ENCODE measurements at regions not wholly inside any gene's neighbourhood (a gene's known extent, or its start where the extent isn't known, plus 50 kb on each side); places are given as distances from the start of the nearest gene placed in this dataset.

DNA sequence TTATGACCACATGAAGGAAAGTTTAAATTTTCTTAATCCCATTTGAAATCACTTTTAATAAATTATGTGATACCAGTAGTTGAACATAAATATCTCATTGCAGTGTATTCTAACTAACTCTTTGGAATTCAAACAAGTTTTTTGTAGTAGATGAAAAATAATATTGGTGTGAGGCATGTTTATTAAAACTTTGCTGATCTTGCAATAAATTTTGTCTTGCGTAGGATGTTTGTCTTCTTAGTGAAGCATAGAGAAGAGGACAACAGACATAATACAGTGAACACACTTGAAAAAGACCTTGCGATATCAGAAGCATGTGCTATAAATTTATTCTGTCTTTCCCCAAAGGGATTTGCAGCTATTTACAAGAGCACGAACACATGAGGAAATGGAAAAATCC lies 140.7 kb downstream of the HTR1B start:
- Histone ChIP-seq H4K20me1 (ENCODE audit: insufficient read depth, low read length) (no peaks in the 10 kb centered on the region), H3K36me3 (replicated peaks in 1 of 2; ENCODE audit: control insufficient read depth in 1 of 2, insufficient read depth in 2 of 2, low read length in 2 of 2) (no peaks in the 10 kb centered on the region), H3K9me3 (ENCODE audit: low read length) (peaks cover 25% of the 10 kb centered on the region; the same call in 1 of the 2 replicates), H3K9ac (ENCODE audit: insufficient read depth, low read depth, low read length) (no peak overlapping the region), H3K79me2 (ENCODE audit: insufficient read depth, low read length) (no peaks in the 10 kb centered on the region), H3K4me3 (replicated peaks in 1 of 3; ENCODE audit: insufficient read depth in 1 of 3, low read depth in 2 of 3, low read length in 3 of 3) (no peak overlapping the region), H2AFZ (ENCODE audit: low read length) (no peak overlapping the region), H3K27ac (ENCODE audit: extremely low read length, insufficient read depth, low read length) (no peak overlapping the region), H3K27me3 (ENCODE audit: control insufficient read depth in 1 of 2, insufficient read depth in 2 of 2, low read length in 2 of 2) (no peaks in the 10 kb centered on the region), H3K4me2 (ENCODE audit: low read depth, low read length) (no peak overlapping the region), H3K4me1 (ENCODE audit: insufficient read depth, low read length) (no peaks in the 10 kb centered on the region)
- no peak for FAIRE-seq
- ATAC-seq, result no peak
- no peak for TF ChIP-seq ZNF619 (CRISPR knock-in tag; IDR thresholded peaks at IDR 0.05)
- no peak for TF ChIP-seq EED (CRISPR knock-in tag; IDR thresholded peaks at IDR 0.05)
- no peak for TF ChIP-seq CHD4 (IDR thresholded peaks at IDR 0.05; ENCODE audit: borderline replicate concordance, low read length)
- TF ChIP-seq ZNF615 (CRISPR knock-in tag; IDR thresholded peaks at IDR 0.05; ENCODE audit: borderline replicate concordance), result no peak
- TF ChIP-seq CEBPG (CRISPR knock-in tag; IDR thresholded peaks at IDR 0.05), result no peak
- peak; percentile 94 for TF ChIP-seq MAFF (IDR thresholded peaks at IDR 0.05; ENCODE audit: low read depth, low read length)
- TF ChIP-seq MAFK (conservative IDR thresholded peaks at IDR 0.05 in 1 of 2, IDR thresholded peaks at IDR 0.05 in 1 of 2; ENCODE audit: low read length in 2 of 2), result peak; percentile 85 to 96
- TF ChIP-seq ZNF30 (CRISPR knock-in tag; IDR thresholded peaks at IDR 0.05), result no peak
- BruUV-seq (replicated peaks), result no TSS peak
- in situ Hi-C loops (cut with HindIII; ENCODE audit: extremely low pct_ligation_motif_present, low pct_unique_long_range_greater_than_20kb) (no loop called here), intact Hi-C loops (cut with micrococcal nuclease; ENCODE audit: unreplicated experiment) (no loop called here)
- CTCF ChIA-PET (ENCODE audit: low intra/inter-chr PET ratio, low total read pairs), result no interaction called here
- POLR2A ChIA-PET, result no interaction called here
- DNase-seq (ENCODE audit: low spot score), result no peak
- WGBS (ENCODE audit: low lambda C conversion rate), result 58% methylated on average over 3 of the region's 3 CpGs

DNA sequence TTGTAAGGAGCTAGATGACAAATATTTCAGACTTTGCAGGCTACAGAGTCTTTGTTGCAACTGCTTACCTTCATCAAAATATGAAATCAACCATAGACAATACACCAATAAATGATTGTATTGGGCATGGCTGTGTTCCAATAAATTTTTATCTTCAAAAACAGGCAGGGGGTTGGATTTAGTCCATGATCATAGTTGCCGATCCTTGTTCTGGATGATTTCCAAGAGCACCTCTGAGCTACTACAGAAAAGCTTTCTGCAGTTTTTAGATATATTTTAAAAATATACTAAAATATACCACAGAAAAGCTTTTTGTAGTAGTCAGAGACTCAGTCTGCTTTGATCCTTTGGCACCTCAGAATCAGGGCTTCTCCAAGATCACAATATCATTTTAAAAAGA lies 145.0 kb downstream of the HTR1B start:
- no peaks in the 10 kb centered on the region for H3K4me1 ChIP-seq (ENCODE audit: insufficient read depth, low read length)
- WGBS (ENCODE audit: low lambda C conversion rate), result 96% methylated on average over 1 of the region's 1 CpG
- no TSS peak for BruUV-seq (replicated peaks)
- FAIRE-seq, result no peak
- H3K9ac ChIP-seq (ENCODE audit: insufficient read depth, low read depth, low read length), result no peak overlapping the region
- no peaks in the 10 kb centered on the region for H4K20me1 ChIP-seq (ENCODE audit: insufficient read depth, low read length)
- no peak overlapping the region for H3K27ac ChIP-seq (ENCODE audit: extremely low read length, insufficient read depth, low read length)
- no peak overlapping the region for H3K4me2 ChIP-seq (ENCODE audit: low read depth, low read length)
- H3K9me3 ChIP-seq (ENCODE audit: low read length), result no peaks in the 10 kb centered on the region
- H3K79me2 ChIP-seq (ENCODE audit: insufficient read depth, low read length), result no peaks in the 10 kb centered on the region
- POLR2A ChIA-PET, result no interaction called here
- H2AFZ ChIP-seq (ENCODE audit: low read length), result no peak overlapping the region
- H3K27me3 ChIP-seq (ENCODE audit: control insufficient read depth in 1 of 2, insufficient read depth in 2 of 2, low read length in 2 of 2), result no peaks in the 10 kb centered on the region
- no peak for ATAC-seq
- no peak for DNase-seq (ENCODE audit: low spot score)
- in situ Hi-C loops (cut with HindIII; ENCODE audit: extremely low pct_ligation_motif_present, low pct_unique_long_range_greater_than_20kb) (no loop called here), intact Hi-C loops (cut with micrococcal nuclease; ENCODE audit: unreplicated experiment) (no loop called here)
- H3K36me3 ChIP-seq (replicated peaks in 1 of 2; ENCODE audit: control insufficient read depth in 1 of 2, insufficient read depth in 2 of 2, low read length in 2 of 2), result no peaks in the 10 kb centered on the region
- no peak overlapping the region for H3K4me3 ChIP-seq (replicated peaks in 1 of 3; ENCODE audit: insufficient read depth in 1 of 3, low read depth in 2 of 3, low read length in 3 of 3)
- CTCF ChIA-PET (ENCODE audit: low intra/inter-chr PET ratio, low total read pairs), result no interaction called here
- TF ChIP-seq ZXDC (CRISPR knock-in tag; IDR thresholded peaks at IDR 0.05) (no peak), HCFC1 (IDR thresholded peaks at IDR 0.05; ENCODE audit: low read depth, low read length) (no peak), ZNF879 (CRISPR knock-in tag; IDR thresholded peaks at IDR 0.05) (no peak), ZNF547 (CRISPR knock-in tag; IDR thresholded peaks at IDR 0.05) (no peak), ZNF512 (CRISPR knock-in tag; IDR thresholded peaks at IDR 0.05) (no peak), ZBTB33 (CRISPR knock-in tag; IDR thresholded peaks at IDR 0.05) (no peak), PHF20 (CRISPR knock-in tag; IDR thresholded peaks at IDR 0.05) (no peak)

Data from HepG2 (cell line).